ENCODE measurements at regions not wholly inside any gene's neighbourhood (a gene's known extent, or its start where the extent isn't known, plus 50 kb on each side); places are given as distances from the start of the nearest gene placed in this dataset.

DNA sequence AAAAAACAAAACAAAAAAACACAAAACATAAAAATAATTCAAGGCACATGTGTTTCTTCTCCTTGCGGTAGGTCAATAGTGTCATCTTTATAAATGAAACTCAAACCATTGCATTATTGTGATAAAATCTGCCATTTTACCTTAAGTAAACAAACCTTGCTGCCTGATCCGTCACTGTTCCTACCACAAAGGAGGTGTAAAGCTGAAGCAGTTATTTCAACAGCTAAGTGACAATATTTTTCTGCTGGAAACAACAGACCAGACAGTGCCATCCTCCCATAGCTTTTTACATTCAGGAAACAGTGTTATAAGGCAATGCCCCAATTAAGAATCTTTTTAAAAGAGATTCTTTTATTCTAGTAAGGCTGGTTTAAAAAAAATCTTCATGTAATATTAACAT is 242.7 kb downstream of the PPP1R2C start:
- Histone ChIP-seq H3K4me3 (no peak overlapping the region), H3K27ac (no peak overlapping the region), H3K9me3 (no peaks in the 10 kb centered on the region), H3K36me3 (no peaks in the 10 kb centered on the region), H3K27me3 (no peaks in the 10 kb centered on the region), H3K4me1 (ENCODE audit: insufficient read depth) (no peaks in the 10 kb centered on the region)
- WGBS, 3 donors, result 73 to 81% (median 73%) methylated on average over 2 of the region's 2 CpGs
- TF ChIP-seq POLR2A (IDR thresholded peaks at IDR 0.05) (no peak), CTCF (IDR thresholded peaks at IDR 0.05) (no peak), EP300 (IDR thresholded peaks at IDR 0.05) (no peak)
- no peak for DNase-seq
- intact Hi-C loops (cut with DNase I), result no loop called here

GRCh38 chrX:42533761-42534160 is 244.2 kb downstream of the PPP1R2C start:
- H3K4me3 ChIP-seq, result no peak overlapping the region
- H3K4me1 ChIP-seq (ENCODE audit: insufficient read depth), result no peaks in the 10 kb centered on the region
- no peaks in the 10 kb centered on the region for H3K9me3 ChIP-seq
- no peak for DNase-seq
- intact Hi-C loops (cut with DNase I), result no loop called here
- TF ChIP-seq EP300 (IDR thresholded peaks at IDR 0.05), result no peak
- TF ChIP-seq POLR2A (IDR thresholded peaks at IDR 0.05), result no peak
- no peak for TF ChIP-seq CTCF (IDR thresholded peaks at IDR 0.05)
- no peaks in the 10 kb centered on the region for H3K27me3 ChIP-seq
- no peaks in the 10 kb centered on the region for H3K36me3 ChIP-seq
- no peak overlapping the region for H3K27ac ChIP-seq
- WGBS, 3 donors, result 51 to 52% (median 51%) methylated on average over 2 of the region's 2 CpGs

DNA sequence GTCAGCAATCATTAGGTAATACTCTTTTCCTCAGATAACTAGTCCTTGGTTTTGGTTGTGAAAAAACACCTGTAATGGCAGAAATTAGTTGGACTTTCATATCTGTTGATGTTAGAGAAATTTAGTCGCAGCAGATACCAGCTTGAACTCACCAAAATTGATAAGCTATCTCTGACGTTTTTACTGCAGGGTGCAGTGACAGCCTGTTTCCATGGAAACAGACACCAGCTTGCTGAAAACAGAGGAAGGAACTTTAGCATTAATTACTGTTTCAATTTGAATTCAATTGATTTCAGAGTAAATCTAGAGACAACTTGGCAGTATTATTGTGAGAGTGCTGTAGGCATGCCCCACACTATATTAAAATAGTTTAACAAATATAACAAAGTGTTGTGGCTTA is 246.5 kb downstream of the PPP1R2C start:
- Histone ChIP-seq H3K27me3 (no peaks in the 10 kb centered on the region), H3K36me3 (no peaks in the 10 kb centered on the region), H3K9me3 (no peaks in the 10 kb centered on the region), H3K27ac (no peak overlapping the region), H3K4me1 (ENCODE audit: insufficient read depth) (no peaks in the 10 kb centered on the region), H3K4me3 (no peak overlapping the region)
- intact Hi-C loops (cut with DNase I), result no loop called here
- TF ChIP-seq EP300 (IDR thresholded peaks at IDR 0.05), result no peak
- no peak for TF ChIP-seq CTCF (IDR thresholded peaks at IDR 0.05)
- no peak for TF ChIP-seq POLR2A (IDR thresholded peaks at IDR 0.05)
- no peak for DNase-seq
- 9 to 21% (median 9%) methylated on average over 2 of the region's 2 CpGs for WGBS, 3 donors

GRCh38 chrX:42530027-42530426 is 247.9 kb downstream of the PPP1R2C start:
- H3K4me1 ChIP-seq (ENCODE audit: insufficient read depth), result no peaks in the 10 kb centered on the region
- no peaks in the 10 kb centered on the region for H3K36me3 ChIP-seq
- TF ChIP-seq POLR2A (IDR thresholded peaks at IDR 0.05), result no peak
- TF ChIP-seq CTCF (IDR thresholded peaks at IDR 0.05), result no peak
- TF ChIP-seq EP300 (IDR thresholded peaks at IDR 0.05), result no peak
- no peak overlapping the region for H3K27ac ChIP-seq
- DNase-seq, result no peak
- H3K27me3 ChIP-seq, result no peaks in the 10 kb centered on the region
- H3K9me3 ChIP-seq, result no peaks in the 10 kb centered on the region
- H3K4me3 ChIP-seq, result no peak overlapping the region
- intact Hi-C loops (cut with DNase I), result no loop called here
- WGBS, 3 donors, result 55 to 78% (median 69%) methylated on average over 1 of the region's 1 CpG

GRCh38 chrX:42524379-42524778 is 253.6 kb downstream of the PPP1R2C start:
- no peaks in the 10 kb centered on the region for H3K4me1 ChIP-seq (ENCODE audit: insufficient read depth)
- intact Hi-C loops (cut with DNase I), result no loop called here
- WGBS, 3 donors, result 35 to 79% (median 40%) methylated on average over 1 of the region's 1 CpG
- H3K9me3 ChIP-seq, result no peaks in the 10 kb centered on the region
- H3K36me3 ChIP-seq, result no peaks in the 10 kb centered on the region
- TF ChIP-seq CTCF (IDR thresholded peaks at IDR 0.05), result no peak
- no peak for TF ChIP-seq POLR2A (IDR thresholded peaks at IDR 0.05)
- TF ChIP-seq EP300 (IDR thresholded peaks at IDR 0.05), result no peak
- H3K4me3 ChIP-seq, result no peak overlapping the region
- no peak for DNase-seq
- H3K27me3 ChIP-seq, result no peaks in the 10 kb centered on the region
- H3K27ac ChIP-seq, result no peak overlapping the region
